NT2/D1 (cell line): ENCODE measurements at regions not wholly inside any gene's neighbourhood (a gene's known extent, or its start where the extent isn't known, plus 50 kb on each side); places are given as distances from the start of the nearest gene placed in this dataset.
"Not testable (repeated sequence)": the region's sequence is repeated elsewhere in the genome, so short reads cannot be mapped to it uniquely, and the experiment has no call there.

Source experiments
- DNase-seq: peaks from one replicate; pipeline ENCODE4 v3.0.0-alpha.2; 2011; ENCODE audit warnings: low read depth, low spot score
- H3K27me3 ChIP-seq: 2 replicates; pipeline ENCODE4 v1.6.0; 2011; ENCODE audit warnings: mild to moderate bottlenecking; ENCODE audit not compliant: insufficient read length, insufficient read depth
- H3K36me3 ChIP-seq: 2 replicates; pipeline ENCODE4 v1.6.1; 2011; ENCODE audit warnings: mild to moderate bottlenecking, low read length, mixed read lengths; ENCODE audit not compliant: insufficient read depth, insufficient read length
- H3K4me1 ChIP-seq: 2 replicates; pipeline ENCODE4 v1.5.1; 2011; ENCODE audit not compliant: insufficient read depth, insufficient read length
- H3K4me3 ChIP-seq: 2 replicates; pipeline ENCODE4 v1.5.1; 2011; ENCODE audit warnings: low read depth; ENCODE audit not compliant: insufficient read length
- H3K9ac ChIP-seq: 2 replicates; pipeline ENCODE4 v1.6.0; 2011; ENCODE audit warnings: low read depth; ENCODE audit not compliant: insufficient read length
- H3K9me3 ChIP-seq: 2 replicates; pipeline ENCODE4 v1.5.1; 2011; ENCODE audit warnings: mild to moderate bottlenecking, low read length; ENCODE audit not compliant: insufficient read depth
- SUZ12 ChIP-seq: IDR thresholded peaks from 2 replicates; pipeline ENCODE4 v1.6.1; 2011; ENCODE audit not compliant: insufficient read length, insufficient read depth; ENCODE audit errors: extremely low read depth
- YY1 ChIP-seq: IDR thresholded peaks from 2 replicates; pipeline ENCODE4 v1.6.1; 2011; ENCODE audit not compliant: insufficient read length, insufficient read depth
- ZNF274 ChIP-seq: IDR thresholded peaks from 2 replicates; pipeline ENCODE4 v1.6.1; 2011; ENCODE audit warnings: mild to moderate bottlenecking, low read depth, low read length

- H3K4me3 ChIP-seq, result no peak overlapping the region
- H3K4me1 ChIP-seq, result no peaks in the 10 kb centered on the region
- no peak for DNase-seq
- H3K9ac ChIP-seq, result no peak overlapping the region
- TF ChIP-seq YY1, result no peak
- TF ChIP-seq SUZ12, result no peak
- no peak for TF ChIP-seq ZNF274
- no peaks in the 10 kb centered on the region for H3K9me3 ChIP-seq
- H3K36me3 ChIP-seq, result no peaks in the 10 kb centered on the region
- no peaks in the 10 kb centered on the region for H3K27me3 ChIP-seq
Observed at GRCh38 chr11:10975287-10975721, 117.5 kb upstream of the ZBED5 start.

- DNase-seq, result no peak
- no peaks in the 10 kb centered on the region for H3K4me1 ChIP-seq
- TF ChIP-seq ZNF274 (no peak), YY1 (no peak), SUZ12 (no peak)
Observed at GRCh38 chr11:10973416-10973815, 115.6 kb upstream of the ZBED5 start.

GRCh38 chr11:10970926-10971325 is 113.1 kb upstream of the ZBED5 start:
- no peaks in the 10 kb centered on the region for H3K4me1 ChIP-seq
- H3K27me3 ChIP-seq, result no peaks in the 10 kb centered on the region
- no peak overlapping the region for H3K9ac ChIP-seq
- no peak for DNase-seq
- H3K36me3 ChIP-seq, result no peaks in the 10 kb centered on the region
- H3K4me3 ChIP-seq, result no peak overlapping the region
- no peaks in the 10 kb centered on the region for H3K9me3 ChIP-seq
- TF ChIP-seq ZNF274, result no peak

More at GRCh38 chr11:10973416-10973815, 115.6 kb upstream of the ZBED5 start:
- H3K27me3 ChIP-seq, result no peaks in the 10 kb centered on the region
- H3K9me3 ChIP-seq, result no peaks in the 10 kb centered on the region
- no peak overlapping the region for H3K9ac ChIP-seq
- H3K4me3 ChIP-seq, result no peak overlapping the region
- H3K36me3 ChIP-seq, result no peaks in the 10 kb centered on the region

- no peaks in the 10 kb centered on the region for H3K9me3 ChIP-seq
- no peak overlapping the region for H3K4me3 ChIP-seq
- DNase-seq, result no peak
- TF ChIP-seq SUZ12 (no peak), ZNF274 (no peak), YY1 (no peak)
- no peaks in the 10 kb centered on the region for H3K4me1 ChIP-seq
- no peak overlapping the region for H3K9ac ChIP-seq
- no peaks in the 10 kb centered on the region for H3K36me3 ChIP-seq
- H3K27me3 ChIP-seq, result no peaks in the 10 kb centered on the region
Observed at GRCh38 chr11:10969387-10969786, 111.5 kb upstream of the ZBED5 start.

GRCh38 chr11:10956884-10957283 is 99.0 kb upstream of the ZBED5 start:
- not testable (repeated sequence) for H3K27me3 ChIP-seq, DNase-seq, H3K9ac ChIP-seq, H3K4me1 ChIP-seq, H3K36me3 ChIP-seq, H3K4me3 ChIP-seq
- peaks cover 25% of the 10 kb centered on the region; the same call in 1 of the 2 replicates for H3K9me3 ChIP-seq

GRCh38 chr11:10955616-10956015 is 97.8 kb upstream of the ZBED5 start:
- Histone ChIP-seq H3K4me3 (no peak overlapping the region), H3K9ac (no peak overlapping the region), H3K4me1 (no peaks in the 10 kb centered on the region), H3K9me3 (peaks cover 25% of the 10 kb centered on the region; the same call in 1 of the 2 replicates), H3K27me3 (no peaks in the 10 kb centered on the region), H3K36me3 (no peaks in the 10 kb centered on the region)
- TF ChIP-seq YY1 (no peak), SUZ12 (no peak), ZNF274 (no peak)
- no peak for DNase-seq

- no peak for TF ChIP-seq SUZ12
- no peak for TF ChIP-seq YY1
- no peak for TF ChIP-seq ZNF274
- no peak for DNase-seq
- Histone ChIP-seq H3K9me3 (peaks cover 25% of the 10 kb centered on the region; the same call in 1 of the 2 replicates), H3K9ac (no peak overlapping the region), H3K36me3 (no peaks in the 10 kb centered on the region), H3K4me1 (no peaks in the 10 kb centered on the region), H3K4me3 (no peak overlapping the region), H3K27me3 (no peaks in the 10 kb centered on the region)
Observed at GRCh38 chr11:10954184-10954583, 96.3 kb upstream of the ZBED5 start.

GRCh38 chr11:10952872-10953271 is 95.0 kb upstream of the ZBED5 start:
- Histone ChIP-seq H3K27me3 (no peaks in the 10 kb centered on the region), H3K4me1 (no peaks in the 10 kb centered on the region), H3K36me3 (no peaks in the 10 kb centered on the region), H3K9ac (no peak overlapping the region), H3K4me3 (no peak overlapping the region), H3K9me3 (peaks cover 25% of the 10 kb centered on the region; the same call in 1 of the 2 replicates)
- TF ChIP-seq YY1, result no peak
- no peak for TF ChIP-seq SUZ12
- DNase-seq, result no peak

- H3K27me3 ChIP-seq, H3K9ac ChIP-seq, H3K4me1 ChIP-seq, H3K9me3 ChIP-seq, DNase-seq, H3K36me3 ChIP-seq, H3K4me3 ChIP-seq: not testable (repeated sequence)
Observed at GRCh38 chr11:10947935-10948334, 90.1 kb upstream of the ZBED5 start.
